Adipocyte (in vitro differentiated cells): ENCODE measurements at regions not wholly inside any gene's neighbourhood (a gene's known extent, or its start where the extent isn't known, plus 50 kb on each side); places are given as distances from the start of the nearest gene placed in this dataset.
A peak's percentile ranks its signal among the peaks of the same experiment; 100 is the strongest.

Source experiments
- DNase-seq: peaks from one replicate; pipeline ENCODE4 v3.0.0-alpha.2; 2015; ENCODE audit warnings: low read depth
- H3K27me3 ChIP-seq: replicated peaks from 2 replicates; pipeline ENCODE4 v1.7.0; 2013; ENCODE audit warnings: mild to moderate bottlenecking, low read length, moderate library complexity; ENCODE audit not compliant: control insufficient read depth, insufficient read depth
- H3K36me3 ChIP-seq: 2 replicates; pipeline ENCODE4 v1.7.0; 2013; ENCODE audit warnings: low read length, mild to moderate bottlenecking, moderate library complexity; ENCODE audit not compliant: control insufficient read depth, insufficient read depth, severe bottlenecking
- H3K4me1 ChIP-seq: 2 replicates; pipeline ENCODE4 v1.7.0; 2013; ENCODE audit warnings: mild to moderate bottlenecking, low read length, moderate library complexity; ENCODE audit not compliant: control insufficient read depth, insufficient read depth
- H3K4me3 ChIP-seq: 2 replicates; pipeline ENCODE4 v1.7.0; 2013; ENCODE audit warnings: mild to moderate bottlenecking, low read length, moderate library complexity
- H3K9ac ChIP-seq: 2 replicates; pipeline ENCODE4 v1.7.0; 2013; ENCODE audit warnings: mild to moderate bottlenecking, low read length, moderate library complexity
- H3K9me3 ChIP-seq: 2 replicates; pipeline ENCODE4 v1.7.0; 2013; ENCODE audit warnings: mild to moderate bottlenecking, low read length, moderate library complexity; ENCODE audit not compliant: control insufficient read depth

DNA sequence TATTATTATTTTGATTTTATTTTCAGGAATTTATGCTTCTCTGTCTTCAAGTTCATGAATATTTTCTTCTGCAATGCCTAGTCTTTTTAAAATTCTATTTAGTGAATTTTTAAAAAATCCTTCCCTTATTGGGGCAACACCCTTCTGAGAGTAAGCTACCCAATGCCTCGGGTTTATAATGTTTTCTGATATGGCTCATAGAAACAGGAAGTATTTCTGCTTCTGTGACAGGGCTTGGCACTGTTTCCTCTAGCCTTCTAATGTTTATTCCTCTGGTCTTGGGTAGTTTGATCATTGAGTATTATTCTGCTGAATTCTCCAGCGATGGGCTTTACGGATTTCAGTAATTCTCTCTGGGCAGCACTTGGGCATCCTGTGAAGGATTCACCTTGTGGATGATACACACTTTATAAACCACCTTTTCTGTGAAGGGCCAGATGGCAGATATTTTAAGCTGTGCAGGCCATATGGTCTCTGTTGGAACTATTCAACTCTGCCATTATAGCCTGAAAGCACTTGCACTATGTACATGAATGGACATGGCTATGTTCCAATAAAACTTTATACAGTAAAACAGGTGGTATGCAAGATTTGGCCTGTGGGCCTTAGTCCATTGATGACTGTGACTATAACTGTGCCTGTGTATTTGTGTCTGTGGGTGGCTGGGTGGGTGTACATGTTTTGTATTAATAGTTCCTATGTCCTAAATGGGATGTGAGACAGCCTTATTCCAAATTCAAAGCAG is 95.9 kb upstream of the FAT1 start:
- no peak for DNase-seq
- Histone ChIP-seq H3K4me1 (peaks cover 9% of the 10 kb centered on the region), H3K4me3 (no peak overlapping the region), H3K36me3 (no peaks in the 10 kb centered on the region), H3K9me3 (no peaks in the 10 kb centered on the region), H3K27me3 (no peaks in the 10 kb centered on the region), H3K9ac (no peak overlapping the region)

DNA sequence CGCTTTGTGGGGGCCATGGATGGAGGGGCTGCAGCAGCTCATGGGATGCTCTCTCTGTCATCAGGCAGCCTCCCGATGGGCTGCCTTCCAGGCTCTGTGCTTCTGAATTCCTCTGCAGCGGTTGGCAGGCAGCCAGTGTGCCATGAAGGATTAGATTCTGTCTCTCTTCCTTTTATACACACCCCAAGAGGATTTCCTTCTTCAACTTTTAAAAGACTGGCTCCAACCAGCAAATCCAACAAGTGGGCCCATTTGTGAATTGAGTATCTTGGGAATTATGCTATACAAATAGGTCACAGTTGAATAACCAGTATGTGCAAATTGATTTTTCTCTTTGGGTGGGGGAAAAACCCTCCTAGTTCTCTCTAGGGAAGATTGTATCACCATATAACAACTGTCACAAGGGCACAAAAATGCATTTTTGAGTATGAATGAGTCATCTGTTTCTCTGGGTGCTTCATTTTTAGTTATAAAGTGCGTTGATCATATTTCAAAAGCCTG is 96.8 kb upstream of the FAT1 start:
- peak; percentile 7 for DNase-seq
- no peaks in the 10 kb centered on the region for H3K27me3 ChIP-seq
- H3K9me3 ChIP-seq = no peaks in the 10 kb centered on the region
- peaks cover 9% of the 10 kb centered on the region for H3K4me1 ChIP-seq
- no peak overlapping the region for H3K4me3 ChIP-seq
- H3K9ac ChIP-seq = no peak overlapping the region
- no peaks in the 10 kb centered on the region for H3K36me3 ChIP-seq

DNA sequence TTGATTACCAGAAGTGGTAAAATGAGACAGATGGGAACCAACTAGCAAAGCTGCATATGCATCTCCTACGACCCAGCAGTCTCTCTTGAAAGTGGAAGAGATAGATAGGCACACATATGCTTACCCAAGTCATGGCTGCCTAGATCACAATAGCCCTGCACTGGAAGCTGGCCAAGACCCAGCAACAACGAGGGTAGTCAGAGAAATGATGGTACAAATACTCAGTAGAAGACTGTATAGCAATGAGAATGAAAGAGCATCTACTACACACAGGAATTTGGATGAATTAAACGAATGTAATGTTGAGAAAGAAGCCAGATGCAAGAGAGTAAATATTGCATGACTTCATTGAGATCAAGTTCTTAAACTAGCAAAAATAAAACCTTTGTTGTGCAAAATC is 100.3 kb upstream of the FAT1 start:
- peak; percentile 57 for DNase-seq
- no peak overlapping the region for H3K4me3 ChIP-seq
- H3K4me1 ChIP-seq = peaks cover 9% of the 10 kb centered on the region

GRCh38 chr4:186825069-186825468 is 101.4 kb upstream of the FAT1 start:
- no peaks in the 10 kb centered on the region for H3K9me3 ChIP-seq
- peaks cover 9% of the 10 kb centered on the region for H3K4me1 ChIP-seq
- H3K36me3 ChIP-seq = no peaks in the 10 kb centered on the region
- no peak for DNase-seq
- no peaks in the 10 kb centered on the region for H3K27me3 ChIP-seq
- H3K4me3 ChIP-seq = no peak overlapping the region
- no peak overlapping the region for H3K9ac ChIP-seq

More for the DNA sequence above, 100.3 kb upstream of the FAT1 start:
- H3K9ac ChIP-seq = no peak overlapping the region
- H3K9me3 ChIP-seq = no peaks in the 10 kb centered on the region
- H3K27me3 ChIP-seq = no peaks in the 10 kb centered on the region
- H3K36me3 ChIP-seq = no peaks in the 10 kb centered on the region

- Histone ChIP-seq H3K4me1 (no peaks in the 10 kb centered on the region), H3K9ac (no peak overlapping the region), H3K27me3 (no peaks in the 10 kb centered on the region), H3K36me3 (no peaks in the 10 kb centered on the region), H3K4me3 (no peak overlapping the region), H3K9me3 (no peaks in the 10 kb centered on the region)
- no peak for DNase-seq
These were observed 102.3 kb upstream of the FAT1 start for GRCh38 chr4:186826006-186826405.

GRCh38 chr4:186826846-186827533 is 103.3 kb upstream of the FAT1 start:
- no peak for DNase-seq
- H3K36me3 ChIP-seq = no peaks in the 10 kb centered on the region
- no peaks in the 10 kb centered on the region for H3K27me3 ChIP-seq
- no peak overlapping the region for H3K4me3 ChIP-seq
- no peaks in the 10 kb centered on the region for H3K9me3 ChIP-seq
- no peaks in the 10 kb centered on the region for H3K4me1 ChIP-seq
- no peak overlapping the region for H3K9ac ChIP-seq

- H3K27me3 ChIP-seq = no peaks in the 10 kb centered on the region
- no peak overlapping the region for H3K9ac ChIP-seq
- H3K36me3 ChIP-seq = no peaks in the 10 kb centered on the region
- H3K4me3 ChIP-seq = no peak overlapping the region
- H3K4me1 ChIP-seq = no peaks in the 10 kb centered on the region
- DNase-seq = no peak
- H3K9me3 ChIP-seq = no peaks in the 10 kb centered on the region
These were observed 103.9 kb upstream of the FAT1 start for GRCh38 chr4:186827534-186827897.

DNA sequence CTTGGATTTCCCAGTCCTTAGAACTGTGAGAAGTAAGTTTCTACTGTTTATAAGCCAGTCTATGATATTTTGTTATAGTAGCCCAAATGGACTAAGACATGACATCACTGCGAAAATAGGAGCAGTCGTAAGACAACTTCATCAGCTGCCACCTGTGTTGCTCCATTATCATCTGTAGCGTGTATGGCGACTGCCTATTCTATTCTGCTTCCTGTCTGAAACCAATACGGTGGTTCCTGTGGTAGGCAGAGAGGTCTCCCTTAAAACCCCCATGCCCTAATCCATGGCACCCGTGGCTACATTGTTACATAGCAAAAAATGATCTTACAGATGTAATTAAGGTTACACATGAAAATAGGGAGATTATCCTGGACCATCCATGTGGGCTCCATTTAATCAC is 105.4 kb upstream of the FAT1 start:
- no peaks in the 10 kb centered on the region for H3K36me3 ChIP-seq
- no peak for DNase-seq
- H3K9me3 ChIP-seq = no peaks in the 10 kb centered on the region
- H3K4me1 ChIP-seq = no peaks in the 10 kb centered on the region
- H3K9ac ChIP-seq = no peak overlapping the region
- H3K27me3 ChIP-seq = no peaks in the 10 kb centered on the region
- no peak overlapping the region for H3K4me3 ChIP-seq

DNA sequence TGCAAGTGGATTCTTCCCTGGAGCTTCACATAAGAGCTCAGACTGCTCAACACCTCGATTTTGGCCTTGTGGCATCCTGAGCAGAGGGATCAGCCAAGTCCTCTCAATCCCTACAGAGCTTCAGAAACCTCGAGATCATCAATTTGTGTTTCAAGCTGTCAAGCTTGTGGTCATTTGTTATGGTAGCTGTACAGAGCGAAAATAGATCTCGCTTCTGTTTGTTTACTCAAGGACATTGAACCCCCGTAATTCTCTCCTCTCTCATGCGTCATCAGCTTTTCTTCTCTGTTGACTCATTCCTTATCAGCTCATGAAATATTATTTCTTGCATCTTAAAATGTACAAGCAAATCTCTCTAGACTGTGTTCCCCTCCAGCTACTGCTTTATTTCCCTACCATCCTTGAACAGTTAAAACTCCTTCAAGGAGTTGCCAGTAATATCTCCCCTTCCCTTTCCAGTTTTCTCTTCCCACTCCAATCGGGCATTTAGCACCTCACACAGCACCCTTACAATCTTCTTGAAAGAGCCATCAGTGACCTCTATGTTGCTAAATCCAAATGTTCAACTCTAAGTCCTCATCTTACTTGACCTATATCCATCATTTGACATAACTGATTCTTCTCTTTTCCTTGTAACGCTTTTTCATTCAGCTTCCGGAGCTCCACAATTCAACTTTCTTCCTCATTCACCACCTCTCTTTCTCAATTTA is 106.2 kb upstream of the FAT1 start:
- no peaks in the 10 kb centered on the region for H3K27me3 ChIP-seq
- H3K36me3 ChIP-seq = no peaks in the 10 kb centered on the region
- no peak overlapping the region for H3K9ac ChIP-seq
- DNase-seq = peak; percentile 50
- H3K4me1 ChIP-seq = no peaks in the 10 kb centered on the region
- no peak overlapping the region for H3K4me3 ChIP-seq
- no peaks in the 10 kb centered on the region for H3K9me3 ChIP-seq

- Histone ChIP-seq H3K4me3 (no peak overlapping the region), H3K9me3 (no peaks in the 10 kb centered on the region), H3K9ac (no peak overlapping the region), H3K36me3 (no peaks in the 10 kb centered on the region), H3K4me1 (no peaks in the 10 kb centered on the region), H3K27me3 (no peaks in the 10 kb centered on the region)
- no peak for DNase-seq
These were observed 107.9 kb upstream of the FAT1 start for GRCh38 chr4:186831574-186831973.

DNA sequence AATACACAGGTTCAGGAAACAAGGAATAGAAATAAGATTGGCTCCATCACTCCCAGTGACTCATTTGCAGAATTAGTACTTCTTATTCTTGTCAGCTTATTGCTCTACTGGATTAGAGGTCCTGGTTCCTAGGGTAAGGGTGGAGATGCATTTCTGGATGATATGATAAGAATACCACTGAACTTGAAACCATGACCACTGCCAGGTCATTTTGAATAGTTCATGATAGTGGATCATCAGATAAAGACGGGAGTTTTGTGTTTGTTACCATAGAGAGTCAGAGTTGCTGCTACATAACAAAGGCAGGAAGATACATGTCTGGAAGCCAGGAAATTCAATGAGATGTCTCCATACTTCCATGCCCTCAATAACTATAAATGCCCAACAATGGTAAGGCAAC is 109.2 kb upstream of the FAT1 start:
- no peaks in the 10 kb centered on the region for H3K27me3 ChIP-seq
- H3K4me3 ChIP-seq = no peak overlapping the region
- H3K9ac ChIP-seq = no peak overlapping the region
- no peaks in the 10 kb centered on the region for H3K4me1 ChIP-seq
- H3K36me3 ChIP-seq = no peaks in the 10 kb centered on the region
- no peak for DNase-seq
- no peaks in the 10 kb centered on the region for H3K9me3 ChIP-seq
